Tongue (tissue), 1 donor: ENCODE measurements at regions not wholly inside any gene's neighbourhood (a gene's known extent, or its start where the extent isn't known, plus 50 kb on each side); places are given as distances from the start of the nearest gene placed in this dataset.
A peak's percentile ranks its signal among the peaks of the same experiment; 100 is the strongest.
"Not testable (repeated sequence)": the region's sequence is repeated elsewhere in the genome, so short reads cannot be mapped to it uniquely, and the experiment has no call there.

Experiments used
- DNase-seq: peaks from one replicate; pipeline ENCODE4 v3.0.0-alpha.2; 2015

DNA sequence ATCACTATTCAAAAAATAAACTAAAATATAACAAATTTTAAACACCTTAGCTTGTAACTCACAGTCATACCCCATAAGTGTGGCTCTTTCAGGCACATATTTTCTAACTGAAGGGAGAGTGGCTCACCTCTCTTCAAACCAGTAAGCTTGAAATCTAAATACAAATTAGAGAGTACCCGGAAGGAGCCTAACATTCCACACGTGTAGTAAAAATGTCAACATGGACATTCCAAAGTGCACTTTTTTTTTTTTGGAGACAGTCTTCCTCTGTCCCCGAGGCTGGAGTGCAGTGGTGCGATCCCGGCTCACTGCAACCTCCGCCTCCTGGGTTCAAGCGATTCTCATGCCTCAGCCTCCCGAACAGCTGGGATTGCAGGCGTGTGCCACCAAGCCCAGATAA lies 275.6 kb upstream of the ADGRL2 start:
- no peak for DNase-seq

DNA sequence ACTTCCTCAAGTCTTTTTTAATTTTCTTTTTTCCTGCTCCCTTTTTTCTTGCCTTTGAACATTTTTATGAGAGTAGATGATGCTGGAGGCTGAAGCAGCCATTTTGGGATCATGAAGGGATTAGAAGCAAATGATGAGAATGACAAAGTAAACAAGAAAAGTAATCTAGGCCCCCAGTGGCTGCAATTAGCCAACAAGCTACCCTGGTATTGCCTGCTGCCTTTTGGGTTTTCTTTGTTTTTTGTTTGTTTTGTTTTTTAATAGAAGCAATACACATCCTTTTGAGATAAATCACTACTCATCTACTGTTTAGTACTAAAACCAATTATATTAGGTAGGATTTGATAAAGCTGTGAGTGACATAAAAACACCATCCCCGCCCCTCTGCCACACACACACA lies 280.7 kb upstream of the ADGRL2 start:
- DNase-seq = no peak

- DNase-seq = no peak
Observed at GRCh38 chr1:81517987-81518386, 282.7 kb upstream of the ADGRL2 start.

DNA sequence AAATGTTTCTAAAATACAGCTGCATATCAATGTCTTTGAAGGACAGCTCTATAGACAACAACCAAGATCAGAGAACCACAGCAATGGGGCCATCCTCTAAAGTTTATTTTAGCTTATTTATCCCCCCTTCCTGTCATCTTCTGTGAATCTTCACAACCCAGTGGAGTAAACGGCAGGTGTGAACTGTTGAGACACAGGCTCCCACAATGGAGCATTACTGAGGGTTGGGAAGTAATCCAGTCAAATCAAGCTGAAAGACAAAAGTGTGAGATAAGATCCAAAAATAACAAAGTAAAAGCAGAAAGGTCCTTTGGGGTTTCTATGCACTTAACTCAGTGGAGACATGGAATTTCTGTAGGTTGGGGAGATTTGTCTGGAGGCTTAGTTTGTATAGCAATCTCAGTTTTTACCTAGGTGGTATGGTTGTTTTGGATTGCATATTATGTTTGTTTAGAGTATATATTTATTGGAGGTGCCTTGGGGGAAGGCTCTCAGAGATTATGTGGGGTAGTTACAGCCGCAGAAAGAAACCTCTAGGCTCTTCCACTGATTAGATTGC lies 286.9 kb upstream of the ADGRL2 start:
- DNase-seq = no peak

DNA sequence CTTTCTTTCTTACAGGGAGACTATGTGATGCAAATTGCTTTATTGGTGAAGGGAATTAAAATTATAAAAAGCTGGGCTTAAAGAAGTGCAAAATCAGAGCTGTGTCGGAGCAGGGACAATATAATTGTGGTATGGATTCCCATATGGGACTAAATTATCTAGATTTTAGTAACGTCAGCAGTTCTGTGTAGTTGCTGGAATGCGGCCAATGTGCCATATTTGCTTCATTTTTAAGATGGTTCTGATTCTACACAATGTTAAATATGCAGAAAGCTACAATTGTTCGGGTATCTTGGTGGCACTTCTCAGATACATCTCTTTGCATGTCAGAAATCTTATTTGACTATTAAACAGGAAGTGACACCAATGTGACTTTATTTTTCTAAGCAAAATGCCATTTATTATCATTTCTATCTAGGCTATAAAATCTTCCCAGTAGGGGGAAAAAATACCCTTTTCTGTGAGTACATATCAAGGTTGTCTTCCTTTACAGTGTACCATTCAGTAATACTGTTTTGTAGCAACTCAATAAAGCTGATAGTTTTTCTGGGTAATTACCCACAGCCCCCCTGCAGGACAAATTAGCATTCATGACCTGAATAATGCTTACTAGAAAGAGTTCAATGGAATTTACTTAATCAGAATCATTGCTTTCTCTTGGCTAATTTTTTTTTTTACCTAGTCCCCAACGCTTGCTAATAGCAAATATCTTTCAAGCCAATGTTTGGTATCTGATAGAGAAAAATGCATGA lies 288.3 kb upstream of the ADGRL2 start:
- DNase-seq = no peak

DNA sequence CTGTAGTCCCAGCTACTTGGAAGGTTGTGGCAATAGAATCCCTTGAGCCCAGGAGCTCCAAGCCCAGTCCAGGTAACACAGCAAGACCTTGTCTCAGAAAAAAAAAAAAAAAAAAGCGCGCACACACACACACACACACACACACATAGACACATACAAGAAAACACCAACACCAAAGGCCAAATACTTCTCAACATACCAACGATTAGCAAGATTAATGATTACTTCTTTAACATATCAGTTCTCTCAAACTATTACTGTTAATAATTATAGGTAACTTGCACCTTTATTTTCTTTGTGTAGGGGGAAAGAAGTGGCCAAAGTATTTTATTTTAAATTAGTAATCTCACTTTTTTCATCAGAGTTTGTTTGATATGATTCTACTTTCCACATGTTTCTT lies 289.5 kb upstream of the ADGRL2 start:
- DNase-seq = no peak

DNA sequence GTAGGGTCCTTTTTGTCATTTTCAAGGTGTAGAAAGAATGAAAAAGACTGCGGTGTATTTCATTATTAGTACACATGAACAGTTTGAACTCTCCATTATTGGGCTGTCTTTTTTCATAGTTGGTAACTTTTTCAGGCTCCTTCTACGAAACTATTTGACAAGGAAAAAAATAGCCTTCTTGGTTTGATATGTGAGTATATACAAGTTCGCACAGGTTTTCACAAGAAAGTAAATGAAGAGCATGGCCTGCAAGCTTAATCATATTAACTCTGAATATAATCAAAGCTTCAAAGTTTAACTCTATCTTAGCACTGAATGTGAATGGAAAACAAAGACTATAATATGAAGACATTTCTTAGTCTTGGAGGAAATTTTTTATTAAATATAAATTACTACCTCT lies 290.0 kb upstream of the ADGRL2 start:
- DNase-seq = no peak

GRCh38 chr1:81509594-81509993 lies 291.1 kb upstream of the ADGRL2 start:
- peak; percentile 76 for DNase-seq

- no peak for DNase-seq
Observed at GRCh38 chr1:81506699-81507098, 294.0 kb upstream of the ADGRL2 start.

DNA sequence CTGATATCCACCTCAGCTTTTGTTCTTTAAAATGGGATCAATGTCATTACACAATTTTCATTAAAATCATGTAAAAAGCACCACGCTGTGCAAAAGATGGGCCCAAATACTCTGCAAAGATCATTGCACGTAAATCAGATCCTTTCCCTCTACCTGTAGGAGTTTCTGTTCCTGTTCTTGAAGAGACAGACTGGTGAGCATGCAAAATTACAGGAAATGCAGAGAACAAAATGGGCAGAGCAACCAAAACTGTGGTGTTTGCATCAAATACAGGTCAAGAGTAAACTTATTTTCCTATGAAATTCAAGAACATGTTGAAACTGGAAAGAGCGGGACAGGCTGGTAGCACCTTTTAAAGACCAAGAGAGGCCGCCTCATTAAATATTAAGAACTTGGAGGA lies 294.9 kb upstream of the ADGRL2 start:
- DNase-seq = no peak

GRCh38 chr1:81504820-81505219 lies 295.9 kb upstream of the ADGRL2 start:
- DNase-seq = not testable (repeated sequence)

DNA sequence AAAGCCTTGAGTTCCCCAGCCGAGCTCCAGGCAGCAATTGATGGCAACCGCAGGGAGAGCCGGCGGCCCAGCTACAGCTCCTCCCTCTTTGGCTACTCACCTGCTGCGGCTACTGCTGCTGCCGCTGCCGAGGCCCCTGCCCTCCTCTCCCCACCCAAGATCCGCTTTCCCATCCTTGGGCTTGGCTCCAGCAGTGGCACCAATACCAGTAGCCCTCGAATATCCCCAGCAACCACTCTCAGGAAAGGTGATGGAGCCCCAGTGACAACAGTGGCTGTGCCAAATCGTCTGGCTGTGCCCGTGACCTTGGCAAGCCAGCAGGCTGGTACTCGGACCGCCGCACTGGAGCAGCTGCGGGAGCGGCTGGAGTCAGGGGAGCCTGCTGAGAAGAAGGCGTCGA lies 298.0 kb upstream of the ADGRL2 start:
- DNase-seq = not testable (repeated sequence)

- not testable (repeated sequence) for DNase-seq
Observed at GRCh38 chr1:81501485-81501884, 299.2 kb upstream of the ADGRL2 start.

DNA sequence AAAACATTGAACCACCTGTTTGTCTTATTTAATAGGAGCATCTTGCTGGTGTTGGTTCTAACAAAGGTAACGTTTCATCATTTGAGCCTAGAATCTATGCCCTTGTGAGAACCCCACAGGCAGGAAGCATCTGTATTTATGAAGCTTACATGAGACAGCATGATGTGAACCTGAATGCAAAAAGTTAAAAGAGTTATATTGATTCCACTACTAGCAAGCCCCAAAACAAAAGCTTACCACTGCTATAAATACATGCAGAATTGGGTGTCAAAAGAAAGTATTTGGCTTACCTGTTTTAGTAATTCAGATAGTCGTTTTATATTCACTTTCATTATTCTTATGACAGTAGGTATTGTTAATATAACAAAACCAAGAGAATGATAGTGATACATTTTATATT lies 301.2 kb upstream of the ADGRL2 start:
- DNase-seq = no peak

GRCh38 chr1:81498471-81499462 lies 302.0 kb upstream of the ADGRL2 start:
- peak; percentile 21 for DNase-seq

- no peak for DNase-seq
Observed at GRCh38 chr1:81496349-81496748, 304.4 kb upstream of the ADGRL2 start.

DNA sequence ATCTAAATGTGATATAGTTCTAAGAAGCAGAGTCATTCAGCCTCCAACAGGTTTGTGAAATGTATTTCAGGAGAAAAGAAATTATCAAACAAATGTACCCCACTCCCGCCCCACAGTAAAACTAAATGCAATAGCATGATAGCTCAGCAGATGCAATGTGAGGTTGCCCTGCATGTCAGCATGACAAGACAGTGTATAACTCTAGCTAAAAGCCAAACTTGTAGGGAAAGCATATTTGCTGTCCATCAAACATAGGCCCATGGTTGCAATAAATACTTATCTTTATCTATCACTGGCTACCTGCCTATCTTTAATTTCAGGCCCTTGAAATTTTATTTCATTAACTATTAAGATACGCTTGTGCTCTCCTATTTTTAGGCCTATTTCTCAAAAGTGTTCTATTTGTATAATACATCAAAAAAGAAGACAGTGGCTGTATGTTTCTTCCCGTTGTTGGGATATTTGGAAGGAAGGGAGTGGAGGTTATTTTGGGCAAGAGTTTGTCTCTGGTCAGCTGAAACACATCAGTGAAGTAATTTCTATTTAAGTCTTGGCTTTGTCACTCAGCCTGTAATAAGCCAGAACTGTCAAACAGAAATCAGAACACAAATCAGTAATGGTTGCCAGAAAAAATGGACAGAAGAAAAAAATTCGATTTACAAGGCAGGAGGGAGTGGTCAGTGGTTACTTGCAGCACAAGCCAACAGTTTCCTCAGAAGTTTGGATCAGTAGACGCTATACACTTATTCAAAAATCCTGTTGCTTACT lies 307.4 kb upstream of the ADGRL2 start:
- peak; percentile 69 for DNase-seq

GRCh38 chr1:81492628-81493027 lies 308.1 kb upstream of the ADGRL2 start:
- no peak for DNase-seq

- no peak for DNase-seq
Observed at GRCh38 chr1:81490614-81491013, 310.1 kb upstream of the ADGRL2 start.

GRCh38 chr1:81489372-81489934 lies 311.3 kb upstream of the ADGRL2 start:
- no peak for DNase-seq

DNA sequence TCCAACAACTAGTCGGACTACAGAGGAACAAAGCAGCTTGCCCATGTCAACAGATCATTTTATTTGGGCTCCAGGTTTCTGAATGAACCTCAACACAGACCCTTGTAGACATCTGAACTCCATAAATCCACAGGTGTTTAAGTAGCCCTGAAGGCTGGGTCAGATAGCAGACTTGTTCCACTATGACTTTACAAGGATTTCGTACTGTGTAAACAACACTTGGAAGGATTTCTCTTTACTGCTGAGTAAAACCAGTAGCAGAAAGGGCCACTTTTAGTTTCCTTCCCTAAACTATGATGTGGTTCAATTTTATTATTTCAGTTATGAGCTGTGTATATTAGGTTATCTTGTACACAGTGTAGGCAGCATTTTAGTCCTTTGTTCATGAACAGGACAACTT lies 316.4 kb upstream of the ADGRL2 start:
- no peak for DNase-seq

GRCh38 chr1:81478219-81478618 lies 322.5 kb upstream of the ADGRL2 start:
- peak; percentile 53 for DNase-seq
